CD4-positive, alpha-beta T cell (primary cell): ENCODE measurements at regions not wholly inside any gene's neighbourhood (a gene's known extent, or its start where the extent isn't known, plus 50 kb on each side); places are given as distances from the start of the nearest gene placed in this dataset.

ENCODE experiments used
- ATAC-seq: fragments of 200-7000 bp; cut with Tn5 transposase; one replicate; pipeline ENCODE4 v1.10.0; 2022; ENCODE audit warnings: mild to moderate bottlenecking; ENCODE audit not compliant: poor library complexity
- CTCF ChIA-PET: fragments of 350-600 bp; sonication (Branson Sonifier 250); formaldehyde crosslinking; loops from one replicate; lab custom pipeline; 2021; ENCODE audit warnings: antibody characterized with exemption, inconsistent platforms; lab: Charles Lee
- POLR2A ChIA-PET: fragments of 350-600 bp; sonication (Branson Sonifier 250); formaldehyde crosslinking; loops from one replicate; lab custom pipeline; 2021; ENCODE audit warnings: antibody characterized with exemption, inconsistent platforms; lab: Charles Lee
- DNase-seq, 14 experiments: peaks; one replicate each; pipeline ENCODE4 v3.0.0-alpha.2; 2013 to 2020; ENCODE audit warnings: mixed read lengths in 2 of 14
- H3K27ac ChIP-seq, 2 donors: one replicate each; pipeline versions ENCODE4 v1.5.1 to v1.7.0; 2013; ENCODE audit warnings: low read length in 2 of 2, low read depth in 1 of 2, mild to moderate bottlenecking in 1 of 2
- H3K27me3 ChIP-seq, 2 experiments: 1 replicate in 1 of 2; 2 replicates in 1 of 2; pipeline versions ENCODE4 v1.6.1 to v1.7.0; 2013; ENCODE audit warnings: low read length in 2 of 2, control low read depth in 1 of 2, mild to moderate bottlenecking in 1 of 2, moderate library complexity in 1 of 2; ENCODE audit not compliant: insufficient read depth in 2 of 2, control insufficient read depth in 1 of 2
- H3K36me3 ChIP-seq: one replicate; pipeline ENCODE4 v1.6.1; 2013; ENCODE audit warnings: low read length, control low read depth; ENCODE audit not compliant: insufficient read depth
- H3K4me1 ChIP-seq: one replicate; pipeline ENCODE4 v1.6.1; 2013; ENCODE audit warnings: low read length, control low read depth; ENCODE audit not compliant: insufficient read depth
- H3K4me3 ChIP-seq: one replicate; pipeline ENCODE4 v1.5.1; 2013; ENCODE audit warnings: mild to moderate bottlenecking, low read length, moderate library complexity
- H3K9me3 ChIP-seq, 2 experiments: 1 replicate in 1 of 2; 2 replicates in 1 of 2; pipeline versions ENCODE4 v1.6.1 to v1.7.0; 2013; ENCODE audit warnings: low read length in 2 of 2, mild to moderate bottlenecking in 2 of 2, control low read depth in 1 of 2, moderate library complexity in 1 of 2; ENCODE audit not compliant: control insufficient read depth in 1 of 2, insufficient read depth in 1 of 2
- H3K27ac Mint-ChIP-seq: one replicate; pipeline ENCODE4 v1.8.0; 2020; ENCODE audit warnings: mixed read lengths
- H3K27me3 Mint-ChIP-seq: one replicate; pipeline ENCODE4 v1.8.0; 2021; ENCODE audit warnings: mixed read lengths
- H3K36me3 Mint-ChIP-seq: one replicate; pipeline ENCODE4 v1.8.0; 2021; ENCODE audit warnings: low read depth, mixed read lengths
- H3K4me1 Mint-ChIP-seq: one replicate; pipeline ENCODE4 v1.8.0; 2021; ENCODE audit warnings: low read depth, mixed read lengths
- H3K4me3 Mint-ChIP-seq: one replicate; pipeline ENCODE4 v1.8.0; 2020; ENCODE audit warnings: mild to moderate bottlenecking, mixed read lengths
- H3K9me3 Mint-ChIP-seq: one replicate; pipeline ENCODE4 v1.8.0; 2020; ENCODE audit warnings: mixed read lengths
- intact Hi-C, 2 experiments: fragments of 100-400 bp; cut with DNase I in 1 of 2; cut with micrococcal nuclease in 1 of 2; formaldehyde crosslinking; loops; one replicate each; pipeline versions ENCODE4 v1.15.1 to v1.9.0; 2023 to 2025; cut with DNase I, micrococcal nuclease
- TF ChIP-seq, protein P1 (sequence below): fragments of 200-600 bp; IDR thresholded peaks from one replicate; pipeline ENCODE4 v1.8.0; 2022; ENCODE audit warnings: antibody characterized with exemption, mild to moderate bottlenecking

GRCh38 chr13:80428349-80429096 lies 87.6 kb upstream of the SPRY2 start:
- H3K27ac Mint-ChIP-seq, result no peak overlapping the region
- CTCF ChIA-PET, result no interaction called here
- H3K9me3 ChIP-seq, result peaks cover 5 to 6% of the 10 kb centered on the region in 2 experiments
- POLR2A ChIA-PET, result no interaction called here
- H3K4me3 ChIP-seq, result no peak overlapping the region
- no peaks in the 10 kb centered on the region for H3K4me1 ChIP-seq
- no peak for DNase-seq
- H3K4me3 Mint-ChIP-seq, result no peak overlapping the region
- intact Hi-C loops, result no loop called here
- H3K36me3 ChIP-seq, result no peaks in the 10 kb centered on the region
- H3K4me1 Mint-ChIP-seq, result no peaks in the 10 kb centered on the region
- no peak for ATAC-seq
- H3K27me3 Mint-ChIP-seq, result no peaks in the 10 kb centered on the region
- TF ChIP-seq, protein P1, sequence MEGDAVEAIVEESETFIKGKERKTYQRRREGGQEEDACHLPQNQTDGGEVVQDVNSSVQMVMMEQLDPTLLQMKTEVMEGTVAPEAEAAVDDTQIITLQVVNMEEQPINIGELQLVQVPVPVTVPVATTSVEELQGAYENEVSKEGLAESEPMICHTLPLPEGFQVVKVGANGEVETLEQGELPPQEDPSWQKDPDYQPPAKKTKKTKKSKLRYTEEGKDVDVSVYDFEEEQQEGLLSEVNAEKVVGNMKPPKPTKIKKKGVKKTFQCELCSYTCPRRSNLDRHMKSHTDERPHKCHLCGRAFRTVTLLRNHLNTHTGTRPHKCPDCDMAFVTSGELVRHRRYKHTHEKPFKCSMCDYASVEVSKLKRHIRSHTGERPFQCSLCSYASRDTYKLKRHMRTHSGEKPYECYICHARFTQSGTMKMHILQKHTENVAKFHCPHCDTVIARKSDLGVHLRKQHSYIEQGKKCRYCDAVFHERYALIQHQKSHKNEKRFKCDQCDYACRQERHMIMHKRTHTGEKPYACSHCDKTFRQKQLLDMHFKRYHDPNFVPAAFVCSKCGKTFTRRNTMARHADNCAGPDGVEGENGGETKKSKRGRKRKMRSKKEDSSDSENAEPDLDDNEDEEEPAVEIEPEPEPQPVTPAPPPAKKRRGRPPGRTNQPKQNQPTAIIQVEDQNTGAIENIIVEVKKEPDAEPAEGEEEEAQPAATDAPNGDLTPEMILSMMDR, result no peak
- no peak overlapping the region for H3K27ac ChIP-seq
- peaks cover 5% of the 10 kb centered on the region for H3K9me3 Mint-ChIP-seq
- no peaks in the 10 kb centered on the region for H3K27me3 ChIP-seq
- no peaks in the 10 kb centered on the region for H3K36me3 Mint-ChIP-seq

DNA sequence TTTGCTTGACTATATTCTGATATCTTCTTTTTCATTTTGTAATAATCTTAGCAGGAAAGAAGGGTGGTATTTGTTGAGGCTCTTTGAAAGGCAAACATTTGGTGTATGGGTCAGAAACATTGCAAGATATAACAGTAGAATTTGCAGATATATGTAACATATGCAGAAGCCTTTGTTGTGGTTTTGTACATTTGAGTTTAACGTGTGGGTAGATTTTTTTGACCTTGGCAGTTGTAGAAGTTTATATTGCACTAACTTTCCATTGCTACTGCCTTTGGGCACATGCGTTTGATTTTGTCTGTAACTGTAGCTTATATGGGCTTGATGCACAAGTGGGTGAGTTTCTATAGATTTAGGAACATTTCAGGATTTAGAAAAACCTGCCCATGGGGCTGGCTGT lies 78.5 kb upstream of the SPRY2 start:
- Mint-ChIP-seq H3K27me3 (no peaks in the 10 kb centered on the region), H3K9me3 (peaks cover 7% of the 10 kb centered on the region), H3K4me1 (no peaks in the 10 kb centered on the region), H3K27ac (no peak overlapping the region), H3K4me3 (no peak overlapping the region), H3K36me3 (no peaks in the 10 kb centered on the region)
- Histone ChIP-seq H3K4me3 (no peak overlapping the region), H3K27ac (no peak overlapping the region), H3K36me3 (no peaks in the 10 kb centered on the region), H3K27me3 (no peaks in the 10 kb centered on the region), H3K9me3 (peaks cover 5 to 6% of the 10 kb centered on the region in 2 experiments), H3K4me1 (no peaks in the 10 kb centered on the region)
- CTCF ChIA-PET, result no interaction called here
- POLR2A ChIA-PET, result no interaction called here
- intact Hi-C loops, result no loop called here
- DNase-seq (no peak), ATAC-seq (no peak)
- TF ChIP-seq, protein P1, result no peak

DNA sequence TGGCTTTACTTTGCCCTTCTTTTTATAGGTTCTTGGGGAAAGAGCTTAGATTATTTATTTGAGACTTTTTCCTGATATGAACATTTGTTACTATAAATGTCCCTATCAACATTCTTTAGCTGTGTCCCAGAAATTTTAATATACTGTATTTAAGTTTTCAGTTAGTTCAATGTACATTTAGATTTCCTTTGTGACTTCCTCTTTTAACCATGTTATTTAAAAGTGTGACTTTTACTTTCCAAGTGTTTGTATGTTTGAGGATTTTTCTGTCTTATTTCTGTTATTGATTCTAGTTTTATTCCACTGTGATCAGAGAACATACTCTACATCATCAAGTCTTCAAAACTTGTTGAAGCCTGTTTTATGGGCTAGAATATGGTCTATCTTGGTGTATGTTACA lies 72.7 kb upstream of the SPRY2 start:
- no peaks in the 10 kb centered on the region for H3K27me3 Mint-ChIP-seq
- TF ChIP-seq, protein P1, result no peak
- POLR2A ChIA-PET, result no interaction called here
- H3K4me3 ChIP-seq, result no peak overlapping the region
- no peak overlapping the region for H3K27ac Mint-ChIP-seq
- H3K27ac ChIP-seq, result no peak overlapping the region
- H3K4me1 ChIP-seq, result no peaks in the 10 kb centered on the region
- H3K36me3 ChIP-seq, result no peaks in the 10 kb centered on the region
- no peaks in the 10 kb centered on the region for H3K27me3 ChIP-seq
- H3K9me3 ChIP-seq, result no peaks in the 10 kb centered on the region
- CTCF ChIA-PET, result no interaction called here
- ATAC-seq (no peak), DNase-seq (no peak)
- intact Hi-C loops, result no loop called here
- H3K9me3 Mint-ChIP-seq, result peaks cover 3% of the 10 kb centered on the region
- no peaks in the 10 kb centered on the region for H3K36me3 Mint-ChIP-seq
- H3K4me1 Mint-ChIP-seq, result no peaks in the 10 kb centered on the region
- no peak overlapping the region for H3K4me3 Mint-ChIP-seq
